Posterior cingulate gyrus (tissue), 11 donors: ENCODE measurements at regions not wholly inside any gene's neighbourhood (a gene's known extent, or its start where the extent isn't known, plus 50 kb on each side); places are given as distances from the start of the nearest gene placed in this dataset.
A peak's percentile ranks its signal among the peaks of the same experiment; 100 is the strongest.
"Not testable (repeated sequence)": the region's sequence is repeated elsewhere in the genome, so short reads cannot be mapped to it uniquely, and the experiment has no call there.

ENCODE experiments used
- DNase-seq, 10 donors: peaks; one replicate each; pipeline versions ENCODE4 v3.0.0 to v3.0.0-alpha.2; 2020 to 2021; ENCODE audit warnings: mixed read lengths in 3 of 10
- intact Hi-C: fragments of 100-400 bp; cut with DNase I; formaldehyde crosslinking; loops from one replicate; pipeline ENCODE4 v1.15.1; 2023

DNA sequence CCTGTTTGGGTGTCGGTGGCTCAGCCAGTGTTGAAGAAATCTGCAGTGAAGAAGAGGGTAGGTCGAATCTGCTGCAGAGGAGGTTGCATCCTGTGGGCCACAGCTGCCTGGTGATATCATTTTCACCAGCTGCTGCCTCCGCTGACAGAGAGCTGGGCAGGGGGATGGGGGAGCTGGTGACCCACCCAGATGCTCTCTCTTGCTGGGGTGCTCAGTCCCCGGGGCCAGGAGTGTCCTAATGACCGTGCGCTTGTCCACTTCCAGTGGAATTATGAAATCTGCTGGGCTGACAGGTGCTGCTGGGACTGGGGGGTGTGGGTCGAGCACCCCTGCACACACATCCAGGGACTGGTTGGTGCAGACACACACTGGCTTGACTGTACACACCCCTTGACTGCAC lies 83.2 kb upstream of the IRX4 start:
- no peak for DNase-seq
- intact Hi-C loops: no loop called here

DNA sequence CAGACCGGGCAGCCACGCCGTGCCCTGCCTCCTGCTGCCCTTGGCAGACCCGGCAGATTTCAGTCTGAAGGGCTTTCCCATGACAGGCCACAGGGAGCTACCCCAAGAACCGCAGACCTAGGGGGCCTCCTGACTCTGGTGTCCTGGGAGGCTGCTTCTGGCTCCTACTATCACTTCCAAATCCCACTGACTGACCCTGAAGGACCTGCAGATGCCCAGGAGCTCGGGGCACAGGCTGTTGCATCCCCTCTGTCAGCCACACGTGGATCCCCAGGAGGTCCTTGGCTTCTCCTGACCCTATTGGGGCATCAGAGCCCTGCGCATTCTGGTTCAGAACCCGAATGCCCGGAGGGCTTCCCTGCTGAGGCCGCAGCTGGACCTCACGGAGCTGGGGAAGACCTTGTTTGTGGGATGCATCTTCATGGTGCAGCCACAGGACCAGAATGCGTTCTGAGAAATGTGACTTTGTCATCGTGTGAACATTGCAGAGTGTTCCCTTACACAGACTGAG lies 81.3 kb upstream of the IRX4 start:
- intact Hi-C loops: no loop called here

DNA sequence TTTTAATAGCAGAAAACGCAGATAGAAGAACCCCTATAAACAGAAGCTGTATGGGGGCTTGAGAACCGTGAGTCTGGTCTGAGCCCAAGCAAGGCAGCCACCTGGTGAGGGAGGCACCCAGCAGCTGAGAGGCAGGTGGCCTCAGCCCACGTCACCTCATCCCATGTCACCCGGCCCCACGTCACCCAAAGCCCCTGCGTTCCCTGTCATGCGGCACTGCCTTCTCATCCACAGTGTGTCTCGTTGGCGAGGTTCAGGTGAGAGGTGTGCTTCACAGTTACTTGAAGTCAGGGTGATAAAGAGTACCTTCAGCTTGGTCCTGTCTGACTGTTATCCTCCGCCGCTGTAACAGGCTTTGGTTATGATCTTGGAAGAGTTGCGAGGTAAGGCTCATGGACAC lies 80.6 kb upstream of the IRX4 start:
- intact Hi-C loops: no loop called here
- no peak for DNase-seq

More for the DNA sequence above, 81.3 kb upstream of the IRX4 start:
- no peak for DNase-seq

DNA sequence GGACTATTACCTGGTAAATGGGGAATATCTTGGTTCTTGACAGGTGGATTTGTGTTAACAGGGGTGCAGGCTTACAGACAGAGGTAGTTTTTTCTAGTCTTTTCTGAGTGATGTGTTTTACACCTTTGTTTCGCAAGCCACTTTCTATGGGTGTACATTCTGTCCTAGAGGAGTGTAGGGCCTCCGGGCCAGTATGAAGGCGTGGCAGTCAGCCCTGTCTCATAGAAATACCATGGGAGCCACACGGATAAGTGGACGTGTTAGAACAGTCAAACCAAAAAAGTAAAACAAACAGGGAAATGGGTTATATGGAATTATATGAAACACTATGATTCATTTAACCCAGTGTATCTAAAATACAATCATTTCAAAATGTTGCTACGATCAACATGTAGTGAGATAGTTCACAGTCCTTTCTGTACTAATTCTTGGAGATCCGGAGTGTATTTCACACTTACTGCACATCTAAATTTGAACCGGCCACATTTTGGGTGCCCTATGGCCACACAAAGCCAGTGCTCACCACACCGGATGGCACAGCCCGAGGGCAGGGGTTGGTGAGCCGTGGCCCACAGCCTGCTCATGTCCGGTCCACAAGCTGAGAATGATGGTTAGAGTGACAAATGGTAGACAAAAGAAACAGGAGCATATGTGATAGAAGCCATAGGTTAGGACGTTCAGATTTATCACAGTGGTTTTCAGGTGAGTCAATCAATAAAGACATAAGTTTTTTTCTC lies 80.1 kb upstream of the IRX4 start:
- intact Hi-C loops: no loop called here

DNA sequence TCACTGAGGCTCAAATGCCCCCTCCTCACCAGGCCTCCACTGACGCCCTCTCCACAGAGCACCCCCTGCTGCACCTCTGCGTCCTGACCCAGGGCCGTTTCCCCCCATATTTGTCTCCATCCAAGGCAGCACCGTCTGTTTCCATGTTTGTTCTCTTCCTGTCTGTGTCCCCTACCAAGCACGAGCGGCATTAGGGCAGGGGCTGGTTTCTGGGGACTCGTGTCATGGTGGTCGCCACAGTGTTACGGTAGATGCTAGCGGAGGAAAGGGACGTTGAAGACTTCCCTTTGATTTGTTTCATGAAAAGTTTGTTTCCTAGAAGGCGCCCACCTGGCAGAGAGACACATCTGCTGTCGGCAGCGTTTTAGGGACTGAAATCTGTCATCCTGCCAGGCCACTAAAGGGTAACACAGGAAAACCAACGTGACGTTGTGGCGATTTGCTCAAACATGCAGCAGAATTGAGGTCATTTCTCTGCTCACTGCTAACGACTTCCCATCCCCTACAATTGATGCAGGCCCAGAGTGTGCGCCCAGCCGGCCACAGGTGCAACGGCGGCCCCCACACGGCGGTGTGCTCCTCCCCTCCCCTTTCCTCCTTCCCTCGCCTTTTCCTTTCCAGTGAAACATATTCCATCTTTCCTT lies 79.3 kb upstream of the IRX4 start:
- intact Hi-C loops: no loop called here

More for the DNA sequence above, 80.1 kb upstream of the IRX4 start:
- DNase-seq: no peak

DNA sequence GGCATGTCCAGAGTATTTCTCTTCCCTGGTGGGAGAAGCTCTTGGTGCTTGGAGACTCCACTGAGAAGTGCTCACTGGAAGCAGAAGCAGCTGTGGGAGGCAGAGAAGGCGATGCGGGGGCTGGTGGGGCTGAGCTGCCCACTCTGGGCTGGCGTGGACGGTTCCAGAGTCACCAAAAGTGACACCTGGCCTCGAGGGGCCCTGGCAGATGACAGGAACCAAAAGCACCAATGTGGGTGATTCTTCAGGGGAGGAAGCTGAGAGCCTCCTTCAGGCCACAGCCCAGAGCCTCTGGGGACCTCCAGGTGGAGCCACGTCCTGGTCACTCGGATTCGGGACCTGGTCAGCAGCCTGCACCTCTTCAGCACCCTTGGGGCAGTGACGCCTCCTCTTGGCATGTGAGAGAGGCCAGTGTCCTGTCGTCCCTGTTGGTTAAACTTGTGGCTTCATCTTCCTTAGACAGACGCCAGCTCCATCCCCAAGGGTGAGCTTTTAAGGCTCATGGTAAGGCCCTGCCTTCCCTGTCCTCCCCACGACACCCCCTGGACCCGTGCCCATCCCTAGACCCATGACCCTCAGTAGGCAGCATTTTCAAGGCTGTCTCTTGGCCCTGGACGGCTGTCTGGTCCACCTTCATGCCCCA lies 78.7 kb upstream of the IRX4 start:
- intact Hi-C loops: no loop called here
- DNase-seq: no peak

More for the DNA sequence above, 79.3 kb upstream of the IRX4 start:
- no peak for DNase-seq

DNA sequence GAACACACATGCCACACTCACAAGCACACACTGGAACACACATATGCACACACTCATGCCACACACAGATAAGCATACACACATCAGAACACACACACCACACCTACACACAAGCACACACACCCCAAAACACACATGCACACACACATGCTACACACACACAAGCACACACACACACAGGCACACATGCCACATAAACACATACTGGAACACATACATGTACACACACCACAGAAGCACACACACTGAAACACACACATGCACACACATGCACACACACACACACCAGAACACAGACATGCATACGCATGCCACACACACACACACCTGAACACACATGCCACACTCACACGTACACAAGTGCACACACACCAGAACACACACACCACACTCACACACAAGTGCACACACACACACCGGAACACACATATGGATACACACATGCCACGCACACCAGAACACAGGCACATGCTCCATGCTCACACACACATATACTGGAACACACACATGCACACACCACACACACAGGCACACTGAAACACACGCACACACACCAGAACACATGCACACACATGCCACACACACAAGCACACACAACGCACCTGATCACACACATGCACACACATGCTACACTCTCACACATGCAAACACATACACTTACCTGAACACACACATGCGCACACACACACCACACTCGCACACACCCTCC lies 78.0 kb upstream of the IRX4 start:
- intact Hi-C loops: no loop called here
- no peak for DNase-seq

DNA sequence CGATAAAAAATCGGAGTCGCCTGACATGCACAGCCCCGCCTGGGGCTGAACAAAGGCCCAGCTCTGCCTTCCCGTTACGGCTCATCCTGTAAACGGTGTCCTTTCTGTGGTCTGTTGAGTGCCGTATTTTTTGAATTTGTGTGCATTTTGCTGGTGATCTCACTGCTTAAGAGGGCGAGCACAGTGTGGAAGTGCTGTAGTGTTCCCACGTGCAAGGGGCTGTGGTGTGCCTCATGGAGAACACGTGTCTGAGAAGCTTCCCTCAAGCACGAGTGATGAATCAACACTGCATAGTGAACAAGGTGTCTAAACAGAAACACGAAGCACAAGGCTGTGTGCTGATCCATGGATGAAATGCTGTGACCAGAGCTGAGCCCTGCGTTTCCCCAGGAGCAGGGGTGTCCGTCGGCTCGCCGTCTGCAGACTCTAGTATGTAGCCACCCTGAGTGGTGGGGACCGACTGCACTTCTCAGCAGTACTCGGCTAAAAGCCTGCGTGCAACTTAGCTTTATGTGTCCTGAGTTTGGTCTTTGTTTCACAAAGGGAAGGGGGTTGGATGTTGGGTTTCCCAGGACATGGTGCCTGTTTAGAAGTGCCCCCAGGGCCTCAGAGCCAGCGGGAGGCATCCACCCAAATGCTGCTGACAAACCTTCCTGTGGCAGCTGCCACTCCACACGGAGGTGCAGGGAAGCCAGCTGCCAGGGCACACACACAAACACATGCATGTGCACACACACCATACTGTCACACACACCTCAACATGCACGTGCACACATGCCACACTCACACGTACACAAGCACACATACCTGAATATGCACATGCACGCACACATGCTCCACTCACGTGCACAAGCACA lies 77.2 kb upstream of the IRX4 start:
- intact Hi-C loops: no loop called here
- DNase-seq: no peak

DNA sequence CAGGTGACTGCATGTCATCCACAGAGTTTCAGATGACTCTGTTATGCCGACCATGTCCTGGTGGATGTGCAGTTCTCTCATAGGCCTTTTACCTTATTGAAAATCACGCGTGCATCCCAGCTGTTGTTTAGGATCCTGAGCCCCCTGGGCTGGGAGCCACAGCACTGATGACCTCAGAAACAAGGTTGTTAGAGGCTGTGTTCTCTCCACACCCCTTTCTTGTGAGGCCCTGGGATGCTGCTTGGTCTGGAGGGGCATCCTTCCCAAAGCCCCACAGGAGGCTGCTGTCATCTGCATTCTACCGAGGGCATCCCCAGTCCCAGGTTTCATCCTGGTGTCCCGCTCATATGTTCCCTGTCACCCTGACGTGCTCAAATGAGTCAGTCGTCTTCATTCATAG lies 76.5 kb upstream of the IRX4 start:
- DNase-seq: no peak
- intact Hi-C loops: no loop called here

DNA sequence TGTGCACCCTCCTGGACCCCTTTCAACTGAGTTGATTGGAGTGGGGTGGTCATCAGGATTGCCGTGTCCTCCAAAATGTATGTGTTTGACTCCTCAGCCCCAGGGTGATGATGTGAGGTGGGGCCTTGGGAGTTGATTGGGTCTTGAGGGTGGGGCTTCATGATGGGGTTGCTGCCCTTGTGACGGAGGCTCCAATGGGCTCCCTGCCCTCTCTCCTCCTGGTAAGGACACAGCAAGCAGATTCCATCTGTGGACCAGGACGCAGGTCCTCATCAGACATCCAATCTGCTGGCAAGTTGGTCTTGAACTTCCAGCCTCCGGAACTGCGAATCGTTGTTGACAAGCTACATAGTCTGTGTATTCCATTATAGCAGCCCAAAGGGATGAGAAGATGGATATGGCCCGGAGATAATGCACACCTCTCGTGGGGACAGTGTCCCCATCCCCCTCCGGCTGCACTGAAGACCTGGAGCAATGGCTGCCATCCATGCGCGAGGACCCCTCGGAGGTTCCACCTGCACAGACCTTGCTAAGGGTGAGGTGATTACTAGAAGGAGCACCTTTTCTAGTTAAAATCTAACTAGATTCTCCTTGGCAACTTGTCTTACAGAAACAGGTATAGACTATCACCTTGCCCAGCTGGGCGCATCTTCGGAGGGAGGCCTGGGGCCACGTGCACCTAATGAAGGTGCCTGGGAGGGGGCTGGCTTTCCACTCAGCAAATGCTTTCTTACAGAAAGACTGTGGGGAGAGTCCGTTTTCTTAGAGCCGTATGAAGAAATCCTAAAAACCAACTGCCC lies 75.7 kb upstream of the IRX4 start:
- no peak for DNase-seq
- intact Hi-C loops: no loop called here

DNA sequence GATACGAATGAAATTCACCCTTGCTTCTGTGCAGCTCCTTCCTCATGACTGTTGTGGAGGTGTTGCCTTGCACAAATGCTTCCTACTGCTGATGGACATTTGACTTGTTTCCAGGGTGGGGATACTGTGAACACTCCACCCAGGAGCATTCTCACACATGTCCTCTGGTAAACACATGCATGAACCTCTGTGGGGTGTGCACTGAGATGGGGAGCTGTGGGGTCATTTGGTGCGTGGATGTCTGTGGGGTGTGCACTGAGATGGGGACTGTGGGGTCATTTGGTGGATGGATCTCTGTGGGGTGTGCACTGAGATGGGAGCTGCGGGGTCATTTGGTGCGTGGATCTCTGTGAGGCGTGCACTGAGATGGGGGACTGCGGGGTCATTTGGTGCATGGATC lies 72.9 kb upstream of the IRX4 start:
- no peak for DNase-seq
- intact Hi-C loops: no loop called here

DNA sequence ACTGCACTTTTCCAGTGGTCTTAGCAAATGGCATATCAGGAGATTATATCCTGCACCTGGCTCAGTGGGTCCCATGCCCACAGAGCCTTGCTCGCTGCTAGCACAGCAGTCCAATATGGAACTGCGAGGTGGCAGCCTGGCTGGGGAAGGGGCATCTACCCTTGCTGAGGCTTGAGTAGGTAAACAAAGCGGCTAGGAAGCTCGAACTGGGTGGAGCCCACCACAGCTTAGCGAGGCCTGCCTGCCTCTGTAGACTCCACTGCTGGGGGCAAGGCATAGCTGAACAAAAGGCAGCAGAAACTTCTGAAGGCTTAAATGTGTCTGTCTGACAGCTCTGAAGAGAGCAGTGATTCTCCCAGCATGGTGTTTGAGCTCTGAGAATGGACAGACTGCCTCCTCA lies 71.0 kb upstream of the IRX4 start:
- DNase-seq: peak in 1 of 10 donors; percentile 64
- intact Hi-C loops: not testable (repeated sequence)

DNA sequence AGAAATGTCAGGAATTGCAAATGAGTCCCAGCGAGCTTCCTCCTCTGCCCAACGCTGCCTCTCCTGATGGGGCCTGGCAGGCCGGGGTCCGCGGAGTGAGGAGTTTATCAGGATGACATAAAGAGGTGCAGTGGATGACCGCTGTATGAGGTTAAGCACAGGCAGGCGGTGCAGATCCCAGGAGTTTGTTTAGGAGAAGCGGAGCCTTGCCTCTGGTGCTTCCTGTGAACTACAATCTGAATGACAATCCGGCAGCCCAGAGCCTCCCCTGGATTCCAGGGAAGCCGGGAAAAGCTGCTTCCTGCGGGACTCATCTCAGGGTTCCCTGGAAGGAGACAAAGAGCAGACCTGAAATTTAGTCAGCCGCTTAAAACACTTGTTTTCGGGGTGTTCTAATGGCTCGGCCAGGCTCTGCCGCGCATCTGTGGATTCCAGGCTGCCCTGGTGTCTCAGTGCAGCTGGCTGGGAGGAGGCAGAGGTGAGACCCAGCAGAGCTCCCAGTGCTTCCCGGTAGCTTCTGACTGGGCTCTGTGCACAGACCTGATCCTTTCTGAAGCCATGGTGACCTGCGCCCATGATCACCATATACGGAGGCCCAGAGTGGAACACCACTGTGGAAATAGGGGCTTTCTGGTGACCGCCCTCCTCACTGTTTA lies 69.8 kb upstream of the IRX4 start:
- peak in 1 of 10 donors; percentile 73 for DNase-seq
- intact Hi-C loops: no loop called here

DNA sequence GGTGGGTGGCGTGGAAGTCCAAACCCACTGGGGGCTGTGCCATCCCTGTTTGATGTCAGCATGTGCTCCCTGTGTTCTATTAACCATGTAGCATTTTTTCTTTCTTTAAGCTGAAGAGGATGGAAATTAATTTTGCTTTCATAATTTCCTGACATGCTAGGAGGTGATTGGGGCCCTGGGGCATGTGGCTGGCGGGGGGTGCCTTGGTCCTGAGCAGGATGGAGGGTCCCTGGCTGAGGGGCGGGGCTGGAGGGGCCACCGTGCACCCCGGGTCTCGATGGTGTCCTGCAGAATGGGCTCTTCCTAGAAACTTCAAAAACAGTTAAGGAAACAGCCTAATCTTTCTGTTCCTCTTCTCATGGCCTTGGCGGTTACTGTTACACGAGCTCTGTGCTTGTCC lies 69.3 kb upstream of the IRX4 start:
- intact Hi-C loops: no loop called here
- DNase-seq: peak in 1 of 10 donors; percentile 27

DNA sequence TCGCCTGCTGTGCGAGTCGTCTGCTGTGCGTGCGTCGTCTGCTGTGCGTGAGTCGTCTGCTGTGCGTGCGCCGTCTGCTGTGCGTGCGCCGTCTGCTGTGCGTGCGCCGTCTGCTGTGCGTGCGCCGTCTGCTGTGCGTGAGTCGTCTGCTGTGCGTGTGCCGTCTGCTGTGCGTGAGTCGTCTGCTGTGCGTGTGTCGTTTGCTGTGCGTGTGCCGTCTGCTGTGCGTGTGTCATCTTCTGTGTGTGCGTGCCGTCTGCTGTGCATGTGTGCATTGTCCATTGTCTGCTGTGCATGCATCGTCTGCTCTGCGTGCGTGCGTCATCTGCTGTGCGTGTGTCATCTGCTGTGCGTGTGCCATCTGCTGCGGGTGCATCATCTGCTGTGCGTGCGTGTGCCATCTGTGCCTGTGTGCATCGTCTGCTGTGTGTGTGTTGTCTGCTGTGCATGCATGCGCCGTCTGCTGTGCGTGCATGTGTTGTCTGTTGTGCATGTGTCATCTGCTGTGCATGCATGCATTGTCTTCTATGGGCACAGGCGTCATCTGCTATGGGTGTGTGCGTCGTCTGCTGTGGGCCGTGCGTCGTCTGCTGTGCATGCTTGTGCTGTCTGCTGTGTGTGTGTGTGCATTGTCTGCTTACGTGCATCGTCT lies 68.6 kb upstream of the IRX4 start:
- intact Hi-C loops: no loop called here
- peak in 1 of 10 donors; percentile 46 for DNase-seq

DNA sequence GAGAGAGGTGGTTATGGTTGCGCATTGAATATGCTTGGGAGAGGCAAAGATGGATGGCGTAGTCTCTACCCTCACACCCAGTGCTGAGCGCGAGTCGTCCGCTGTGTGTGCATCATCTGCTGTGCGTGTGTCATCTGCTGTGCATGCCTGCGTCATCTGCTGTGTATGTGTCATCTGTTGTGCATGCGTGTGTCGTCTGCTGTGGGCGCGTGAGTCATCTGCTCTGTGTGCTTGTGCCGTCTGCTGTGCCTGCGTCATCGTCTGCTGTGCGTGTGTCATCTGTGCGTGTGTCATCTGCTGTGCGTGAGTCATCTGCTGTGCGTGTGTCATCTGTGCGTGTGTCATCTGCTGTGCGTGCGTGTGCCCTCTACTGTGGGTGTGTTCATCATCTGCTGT lies 68.0 kb upstream of the IRX4 start:
- DNase-seq: no peak
- intact Hi-C loops: no loop called here

DNA sequence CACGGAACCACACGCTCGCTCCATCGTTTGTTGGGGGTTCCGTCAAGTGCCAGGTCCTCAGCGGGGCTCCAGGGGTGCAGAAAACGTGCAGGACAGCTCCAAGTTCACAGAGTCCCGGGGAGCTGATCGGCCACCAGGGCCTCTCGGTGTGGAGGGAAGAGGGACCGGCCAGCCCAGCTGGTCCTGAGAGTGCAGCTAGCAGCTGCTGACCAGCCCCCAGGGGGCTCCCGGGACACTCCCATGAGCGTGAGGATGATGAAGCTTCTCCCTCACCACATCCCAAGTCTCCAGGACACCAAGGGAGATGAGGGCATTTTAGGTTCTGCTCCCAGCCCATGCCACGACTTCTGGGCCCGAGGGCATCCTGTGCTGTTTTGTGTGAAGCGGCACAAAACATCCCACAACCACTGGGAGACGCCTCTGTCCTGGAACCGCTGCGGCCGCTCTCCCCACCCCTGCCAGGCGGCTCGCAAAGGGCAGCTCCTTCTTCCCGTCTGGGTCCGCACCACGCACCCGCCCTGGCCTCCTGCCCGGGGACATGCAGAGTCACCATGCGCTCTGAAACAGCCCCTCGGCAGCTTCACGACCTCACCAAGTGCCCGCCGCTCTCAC lies 67.5 kb upstream of the IRX4 start:
- peak in 1 of 10 donors; percentile 74 for DNase-seq
- intact Hi-C loops: no loop called here

DNA sequence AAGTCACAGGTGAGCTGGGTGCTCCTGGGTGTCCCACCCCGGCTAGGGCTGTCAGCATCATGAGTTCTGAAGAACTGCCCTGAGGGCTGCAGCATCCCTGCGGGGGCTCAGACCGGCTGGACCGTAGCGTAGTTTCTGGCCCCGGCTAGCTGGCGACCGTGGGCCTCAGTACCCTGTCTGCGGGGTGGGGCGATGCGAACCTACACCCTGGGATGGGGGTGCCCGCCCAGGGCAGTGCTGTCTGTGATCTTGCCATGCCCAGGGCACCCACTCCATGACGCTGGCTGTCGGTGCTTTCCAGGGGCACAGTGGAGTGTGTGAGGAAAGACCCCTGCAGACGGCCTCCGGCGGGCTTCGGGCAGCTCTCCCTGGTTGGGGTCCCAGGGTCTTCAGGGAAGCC lies 66.5 kb upstream of the IRX4 start:
- peak in 1 of 10 donors; percentile 61 for DNase-seq
- intact Hi-C loops: no loop called here
